Mucosa of stomach (tissue), 1 donor: ENCODE measurements at regions not wholly inside any gene's neighbourhood (a gene's known extent, or its start where the extent isn't known, plus 50 kb on each side); places are given as distances from the start of the nearest gene placed in this dataset.

Experiments used
- H3K27me3 ChIP-seq: one replicate; pipeline ENCODE4 v1.7.0; 2013; ENCODE audit warnings: mild to moderate bottlenecking, low read length; ENCODE audit not compliant: control insufficient read depth, insufficient read depth
- H3K36me3 ChIP-seq: one replicate; pipeline ENCODE4 v1.7.0; 2013; ENCODE audit warnings: low read length; ENCODE audit not compliant: control insufficient read depth, insufficient read depth
- H3K4me1 ChIP-seq: one replicate; pipeline ENCODE4 v1.7.0; 2013; ENCODE audit warnings: mild to moderate bottlenecking, low read length; ENCODE audit not compliant: control insufficient read depth, insufficient read depth
- H3K4me3 ChIP-seq: one replicate; pipeline ENCODE4 v1.7.0; 2013; ENCODE audit warnings: low read length
- H3K9ac ChIP-seq: one replicate; pipeline ENCODE4 v1.7.0; 2013; ENCODE audit warnings: mild to moderate bottlenecking, low read length, moderate library complexity
- H3K9me3 ChIP-seq: one replicate; pipeline ENCODE4 v1.7.0; 2013; ENCODE audit warnings: mild to moderate bottlenecking, low read length, moderate library complexity; ENCODE audit not compliant: control insufficient read depth
- donor health status: Pancreatic carcinoma.

GRCh38 chr15:91549581-91549980 lies 303.9 kb upstream of the SLCO3A1 start:
- no peak overlapping the region for H3K9ac ChIP-seq
- H3K4me3 ChIP-seq = no peak overlapping the region
- no peaks in the 10 kb centered on the region for H3K9me3 ChIP-seq
- H3K27me3 ChIP-seq = no peaks in the 10 kb centered on the region
- H3K4me1 ChIP-seq = no peaks in the 10 kb centered on the region
- no peaks in the 10 kb centered on the region for H3K36me3 ChIP-seq

GRCh38 chr15:91552555-91552954 lies 301.0 kb upstream of the SLCO3A1 start:
- Histone ChIP-seq H3K9me3 (no peaks in the 10 kb centered on the region), H3K36me3 (no peaks in the 10 kb centered on the region), H3K4me1 (no peaks in the 10 kb centered on the region), H3K9ac (no peak overlapping the region), H3K4me3 (no peak overlapping the region), H3K27me3 (no peaks in the 10 kb centered on the region)

GRCh38 chr15:91553196-91553854 lies 300.2 kb upstream of the SLCO3A1 start:
- H3K4me1 ChIP-seq = no peaks in the 10 kb centered on the region
- H3K9ac ChIP-seq = no peak overlapping the region
- no peaks in the 10 kb centered on the region for H3K27me3 ChIP-seq
- no peaks in the 10 kb centered on the region for H3K36me3 ChIP-seq
- no peaks in the 10 kb centered on the region for H3K9me3 ChIP-seq
- H3K4me3 ChIP-seq = no peak overlapping the region

- Histone ChIP-seq H3K9ac (no peak overlapping the region), H3K36me3 (no peaks in the 10 kb centered on the region), H3K4me3 (no peak overlapping the region), H3K9me3 (no peaks in the 10 kb centered on the region), H3K27me3 (no peaks in the 10 kb centered on the region), H3K4me1 (no peaks in the 10 kb centered on the region)
These were observed 298.2 kb upstream of the SLCO3A1 start for GRCh38 chr15:91555312-91555711.

GRCh38 chr15:91556926-91557325 lies 296.6 kb upstream of the SLCO3A1 start:
- Histone ChIP-seq H3K27me3 (no peaks in the 10 kb centered on the region), H3K9ac (no peak overlapping the region), H3K36me3 (no peaks in the 10 kb centered on the region), H3K9me3 (no peaks in the 10 kb centered on the region), H3K4me1 (no peaks in the 10 kb centered on the region), H3K4me3 (no peak overlapping the region)

GRCh38 chr15:91559066-91559465 lies 294.4 kb upstream of the SLCO3A1 start:
- H3K27me3 ChIP-seq = no peaks in the 10 kb centered on the region
- H3K4me1 ChIP-seq = no peaks in the 10 kb centered on the region
- H3K36me3 ChIP-seq = no peaks in the 10 kb centered on the region
- no peaks in the 10 kb centered on the region for H3K9me3 ChIP-seq
- no peak overlapping the region for H3K9ac ChIP-seq
- no peak overlapping the region for H3K4me3 ChIP-seq

- Histone ChIP-seq H3K27me3 (no peaks in the 10 kb centered on the region), H3K4me1 (no peaks in the 10 kb centered on the region), H3K36me3 (no peaks in the 10 kb centered on the region), H3K9me3 (no peaks in the 10 kb centered on the region), H3K9ac (no peak overlapping the region), H3K4me3 (no peak overlapping the region)
These were observed 292.0 kb upstream of the SLCO3A1 start for GRCh38 chr15:91561371-91562100.

- Histone ChIP-seq H3K4me3 (no peak overlapping the region), H3K9me3 (no peaks in the 10 kb centered on the region), H3K27me3 (no peaks in the 10 kb centered on the region), H3K36me3 (no peaks in the 10 kb centered on the region), H3K9ac (no peak overlapping the region), H3K4me1 (peaks cover 9% of the 10 kb centered on the region)
These were observed 290.8 kb upstream of the SLCO3A1 start for GRCh38 chr15:91562698-91563097.

- no peaks in the 10 kb centered on the region for H3K36me3 ChIP-seq
These were observed 288.9 kb upstream of the SLCO3A1 start for GRCh38 chr15:91564631-91565030.

GRCh38 chr15:91566141-91566540 lies 287.4 kb upstream of the SLCO3A1 start:
- no peaks in the 10 kb centered on the region for H3K27me3 ChIP-seq
- no peak overlapping the region for H3K9ac ChIP-seq
- no peaks in the 10 kb centered on the region for H3K9me3 ChIP-seq
- peaks cover 9% of the 10 kb centered on the region for H3K4me1 ChIP-seq
- H3K36me3 ChIP-seq = no peaks in the 10 kb centered on the region
- no peak overlapping the region for H3K4me3 ChIP-seq

More at GRCh38 chr15:91564631-91565030, 288.9 kb upstream of the SLCO3A1 start:
- no peaks in the 10 kb centered on the region for H3K9me3 ChIP-seq
- H3K27me3 ChIP-seq = no peaks in the 10 kb centered on the region
- H3K4me1 ChIP-seq = peaks cover 9% of the 10 kb centered on the region
- H3K4me3 ChIP-seq = no peak overlapping the region
- no peak overlapping the region for H3K9ac ChIP-seq

GRCh38 chr15:91568036-91568435 lies 285.5 kb upstream of the SLCO3A1 start:
- Histone ChIP-seq H3K9me3 (no peaks in the 10 kb centered on the region), H3K9ac (no peak overlapping the region), H3K4me1 (peaks cover 9% of the 10 kb centered on the region), H3K36me3 (no peaks in the 10 kb centered on the region), H3K4me3 (no peak overlapping the region), H3K27me3 (no peaks in the 10 kb centered on the region)

GRCh38 chr15:91572110-91572509 lies 281.4 kb upstream of the SLCO3A1 start:
- H3K36me3 ChIP-seq = no peaks in the 10 kb centered on the region
- peaks cover 5% of the 10 kb centered on the region for H3K4me1 ChIP-seq

More at GRCh38 chr15:91572110-91572509, 281.4 kb upstream of the SLCO3A1 start:
- Histone ChIP-seq H3K27me3 (no peaks in the 10 kb centered on the region), H3K4me3 (no peak overlapping the region), H3K9me3 (no peaks in the 10 kb centered on the region), H3K9ac (no peak overlapping the region)
